Uterus (tissue), 2 donors: ENCODE measurements at regions not wholly inside any gene's neighbourhood (a gene's known extent, or its start where the extent isn't known, plus 50 kb on each side); places are given as distances from the start of the nearest gene placed in this dataset.

Source experiments
- CTCF ChIP-seq, 4 experiments: fragments of 200-600 bp in 2 of 4; fragments of 450-650 bp in 2 of 4; sonication (generic) in 2 of 4; IDR thresholded peaks; one replicate each; pipeline ENCODE4 v1.5.1; 2016 to 2019; ENCODE audit warnings: antibody characterized with exemption in 4 of 4, mild to moderate bottlenecking in 2 of 4, moderate library complexity in 1 of 4
- POLR2A ChIP-seq, 2 donors: fragments of 450-650 bp; IDR thresholded peaks; one replicate each; pipeline ENCODE4 v1.6.1; 2016; ENCODE audit warnings: antibody characterized with exemption in 2 of 2, mild to moderate bottlenecking in 1 of 2, moderate library complexity in 1 of 2

- TF ChIP-seq CTCF (IDR thresholded peaks at IDR 0.05) (no peak), POLR2A (IDR thresholded peaks at IDR 0.05) (no peak)
Measured at GRCh38 chr12:29066011-29066588, 83.0 kb upstream of the FAR2 start.
